HEK293 (cell line): ENCODE measurements at regions not wholly inside any gene's neighbourhood (a gene's known extent, or its start where the extent isn't known, plus 50 kb on each side); places are given as distances from the start of the nearest gene placed in this dataset.

Experiments
- CTCF ChIA-PET: fragments of 350-600 bp; formaldehyde crosslinking; extraction: SDS; loops from one replicate; lab custom pipeline; 2021; ENCODE audit warnings: antibody characterized with exemption; lab: Yijun Ruan, JAX
- POLR2A ChIA-PET: fragments of 300-600 bp; formaldehyde crosslinking; extraction: SDS; loops from one replicate; lab custom pipeline; 2020; ENCODE audit warnings: antibody characterized with exemption, inconsistent platforms; lab: Yijun Ruan, JAX
- H3K27ac ChIP-seq: fragments of 200-500 bp; sonication (Bioruptor generic); 2 replicates; pipeline ENCODE4 v1.5.1; 2014; ENCODE audit warnings: low read depth, low read length, control low read depth, inconsistent platforms; ENCODE audit errors: extremely low read depth
- H3K36me3 ChIP-seq, 2 experiments: fragments of 200-500 bp in 1 of 2; sonication (Bioruptor generic) in 1 of 2; 1 replicate in 1 of 2; 2 replicates in 1 of 2; pipeline ENCODE4 v1.5.1; 2014 to 2017; ENCODE audit warnings: inconsistent platforms in 2 of 2, low read length in 2 of 2; ENCODE audit not compliant: control insufficient read depth in 2 of 2, insufficient read depth in 1 of 2
- H3K4me1 ChIP-seq: fragments of 200-500 bp; sonication (Bioruptor generic); 2 replicates; pipeline ENCODE4 v1.5.1; 2014; ENCODE audit warnings: mild to moderate bottlenecking, low read length, inconsistent platforms; ENCODE audit not compliant: control insufficient read depth, insufficient read depth
- H3K4me3 ChIP-seq: 2 replicates; pipeline ENCODE4 v1.5.1; 2011; ENCODE audit warnings: low read depth, mild to moderate bottlenecking, control low read depth, low read length, moderate library complexity
- H3K9me3 ChIP-seq: fragments of 200-500 bp; sonication (Bioruptor generic); 2 replicates; pipeline ENCODE4 v1.5.1; 2014; ENCODE audit warnings: low read depth, low read length, inconsistent platforms; ENCODE audit not compliant: control insufficient read depth, insufficient read depth
- FEZF1 ChIP-seq: fragments of 450-650 bp; formaldehyde crosslinking; IDR thresholded peaks from 2 replicates; pipeline ENCODE4 v1.5.1; 2016; ENCODE audit warnings: missing biosample characterization, missing genetic modification characterization
- GFI1B ChIP-seq: fragments of 450-650 bp; formaldehyde crosslinking; IDR thresholded peaks from 2 replicates; pipeline ENCODE4 v1.5.1; 2016; ENCODE audit warnings: missing biosample characterization, missing genetic modification characterization
- HOXA7 ChIP-seq: sonication (generic); formaldehyde crosslinking; IDR thresholded peaks from 2 replicates; pipeline ENCODE4 v1.8.1; 2022; ENCODE audit warnings: missing genetic modification reagents, borderline replicate concordance
- KLF1 ChIP-seq: fragments of 450-650 bp; formaldehyde crosslinking; IDR thresholded peaks from 2 replicates; pipeline ENCODE4 v1.5.1; 2016; ENCODE audit warnings: missing biosample characterization, missing genetic modification characterization
- MEIS1 ChIP-seq: sonication (generic); formaldehyde crosslinking; IDR thresholded peaks from 2 replicates; pipeline ENCODE4 v1.8.1; 2022; ENCODE audit warnings: missing genetic modification reagents, mild to moderate bottlenecking, borderline replicate concordance
- OSR2 ChIP-seq: fragments of 450-650 bp; formaldehyde crosslinking; IDR thresholded peaks from 2 replicates; pipeline ENCODE4 v1.5.1; 2016; ENCODE audit warnings: missing biosample characterization, missing genetic modification characterization
- PRDM6 ChIP-seq: fragments of 450-650 bp; formaldehyde crosslinking; IDR thresholded peaks from 2 replicates; pipeline ENCODE4 v1.5.1; 2017; ENCODE audit warnings: missing biosample characterization, missing genetic modification characterization
- SCRT1 ChIP-seq: fragments of 450-650 bp; formaldehyde crosslinking; IDR thresholded peaks from 2 replicates; pipeline ENCODE4 v1.5.1; 2016; ENCODE audit warnings: missing biosample characterization, missing genetic modification characterization, borderline replicate concordance
- SETDB1 ChIP-seq: IDR thresholded peaks from one replicate; pipeline ENCODE4 v1.6.1; 2017; ENCODE audit warnings: mild to moderate bottlenecking, low read length, moderate library complexity, mixed read lengths; ENCODE audit not compliant: insufficient read length
- WT1 ChIP-seq: fragments of 450-650 bp; formaldehyde crosslinking; IDR thresholded peaks from 2 replicates; pipeline ENCODE4 v1.5.1; 2016; ENCODE audit warnings: missing biosample characterization, missing genetic modification characterization
- ZBTB21 ChIP-seq: fragments of 450-650 bp; formaldehyde crosslinking; IDR thresholded peaks from 2 replicates; pipeline ENCODE4 v1.5.1; 2017; ENCODE audit warnings: missing biosample characterization, missing genetic modification characterization
- ZFP3 ChIP-seq: fragments of 450-650 bp; formaldehyde crosslinking; IDR thresholded peaks from 2 replicates; pipeline ENCODE4 v1.5.1; 2016; ENCODE audit warnings: low read depth, missing biosample characterization, missing genetic modification characterization
- ZFP41 ChIP-seq: fragments of 450-650 bp; formaldehyde crosslinking; IDR thresholded peaks from 2 replicates; pipeline ENCODE4 v1.5.1; 2016; ENCODE audit warnings: missing biosample characterization, missing genetic modification characterization, borderline replicate concordance
- ZNF132 ChIP-seq: fragments of 450-650 bp; formaldehyde crosslinking; IDR thresholded peaks from 2 replicates; pipeline ENCODE4 v1.5.1; 2017; ENCODE audit warnings: missing biosample characterization, missing genetic modification characterization, borderline replicate concordance
- ZNF175 ChIP-seq: fragments of 450-650 bp; formaldehyde crosslinking; IDR thresholded peaks from 2 replicates; pipeline ENCODE4 v1.5.1; 2016; ENCODE audit warnings: missing biosample characterization, missing genetic modification characterization
- ZNF184 ChIP-seq: fragments of 450-650 bp; IDR thresholded peaks from 2 replicates; pipeline ENCODE4 v1.5.1; 2018; ENCODE audit warnings: missing biosample characterization, mild to moderate bottlenecking, missing genetic modification characterization
- ZNF354C ChIP-seq: fragments of 450-650 bp; formaldehyde crosslinking; IDR thresholded peaks from 2 replicates; pipeline ENCODE4 v1.5.1; 2016; ENCODE audit warnings: missing biosample characterization, missing genetic modification characterization, low read depth, borderline replicate concordance
- ZNF426 ChIP-seq: fragments of 450-650 bp; formaldehyde crosslinking; IDR thresholded peaks from 2 replicates; pipeline ENCODE4 v1.5.1; 2017; ENCODE audit warnings: missing biosample characterization, missing genetic modification characterization, mild to moderate bottlenecking, inconsistent platforms, moderate library complexity
- ZNF433 ChIP-seq: fragments of 450-650 bp; formaldehyde crosslinking; IDR thresholded peaks from 2 replicates; pipeline ENCODE4 v1.5.1; 2016; ENCODE audit warnings: missing biosample characterization, missing genetic modification characterization, low read depth
- ZNF501 ChIP-seq: fragments of 450-650 bp; formaldehyde crosslinking; IDR thresholded peaks from 2 replicates; pipeline ENCODE4 v1.5.1; 2016; ENCODE audit warnings: missing biosample characterization, missing genetic modification characterization
- ZNF521 ChIP-seq: fragments of 450-650 bp; formaldehyde crosslinking; IDR thresholded peaks from 2 replicates; pipeline ENCODE4 v1.5.1; 2017; ENCODE audit warnings: missing biosample characterization, mild to moderate bottlenecking, missing genetic modification characterization
- ZNF561 ChIP-seq: fragments of 450-650 bp; IDR thresholded peaks from 2 replicates; pipeline ENCODE4 v1.5.1; 2018; ENCODE audit warnings: missing biosample characterization, missing genetic modification characterization, borderline replicate concordance
- ZNF623 ChIP-seq: fragments of 450-650 bp; formaldehyde crosslinking; IDR thresholded peaks from 2 replicates; pipeline ENCODE4 v1.5.1; 2016; ENCODE audit warnings: missing biosample characterization, missing genetic modification characterization
- ZNF747 ChIP-seq: fragments of 450-650 bp; formaldehyde crosslinking; IDR thresholded peaks from 2 replicates; pipeline ENCODE4 v1.5.1; 2016; ENCODE audit warnings: missing biosample characterization, missing genetic modification characterization
- ZNF785 ChIP-seq: fragments of 450-650 bp; formaldehyde crosslinking; IDR thresholded peaks from 2 replicates; pipeline ENCODE4 v1.5.1; 2016; ENCODE audit warnings: missing biosample characterization, missing genetic modification characterization
- ZXDB ChIP-seq: fragments of 450-650 bp; formaldehyde crosslinking; IDR thresholded peaks from 2 replicates; pipeline ENCODE4 v1.5.1; 2016; ENCODE audit warnings: missing biosample characterization, missing genetic modification characterization
- TF ChIP-seq, protein P1 (sequence below): fragments of 450-650 bp; formaldehyde crosslinking; IDR thresholded peaks from 2 replicates; pipeline ENCODE4 v1.5.1; 2016; ENCODE audit warnings: missing biosample characterization, missing genetic modification characterization
- TF ChIP-seq, protein P2 (sequence below): fragments of 450-650 bp; formaldehyde crosslinking; IDR thresholded peaks from 2 replicates; pipeline ENCODE4 v1.5.1; 2017; ENCODE audit warnings: missing biosample characterization, missing genetic modification characterization

- POLR2A ChIA-PET = no interaction called here
- Histone ChIP-seq H3K36me3 (no peaks in the 10 kb centered on the region), H3K9me3 (no peaks in the 10 kb centered on the region), H3K27ac (no peak overlapping the region), H3K4me3 (no peak overlapping the region), H3K4me1 (no peaks in the 10 kb centered on the region)
- CTCF ChIA-PET = no interaction called here
- TF ChIP-seq ZNF175 (tag by site-specific recombination) (no peak), ZFP41 (tag by site-specific recombination) (no peak), MEIS1 (no peak), ZNF561 (tag by site-specific recombination) (no peak), WT1 (tag by site-specific recombination) (no peak), ZNF184 (tag by site-specific recombination) (no peak), ZNF354C (tag by site-specific recombination) (no peak), SETDB1 (no peak), ZBTB21 (no peak), ZNF426 (tag by site-specific recombination) (no peak), ZNF623 (tag by site-specific recombination) (no peak), ZNF521 (tag by site-specific recombination) (no peak), ZXDB (tag by site-specific recombination) (no peak)
- TF ChIP-seq, protein P1, sequence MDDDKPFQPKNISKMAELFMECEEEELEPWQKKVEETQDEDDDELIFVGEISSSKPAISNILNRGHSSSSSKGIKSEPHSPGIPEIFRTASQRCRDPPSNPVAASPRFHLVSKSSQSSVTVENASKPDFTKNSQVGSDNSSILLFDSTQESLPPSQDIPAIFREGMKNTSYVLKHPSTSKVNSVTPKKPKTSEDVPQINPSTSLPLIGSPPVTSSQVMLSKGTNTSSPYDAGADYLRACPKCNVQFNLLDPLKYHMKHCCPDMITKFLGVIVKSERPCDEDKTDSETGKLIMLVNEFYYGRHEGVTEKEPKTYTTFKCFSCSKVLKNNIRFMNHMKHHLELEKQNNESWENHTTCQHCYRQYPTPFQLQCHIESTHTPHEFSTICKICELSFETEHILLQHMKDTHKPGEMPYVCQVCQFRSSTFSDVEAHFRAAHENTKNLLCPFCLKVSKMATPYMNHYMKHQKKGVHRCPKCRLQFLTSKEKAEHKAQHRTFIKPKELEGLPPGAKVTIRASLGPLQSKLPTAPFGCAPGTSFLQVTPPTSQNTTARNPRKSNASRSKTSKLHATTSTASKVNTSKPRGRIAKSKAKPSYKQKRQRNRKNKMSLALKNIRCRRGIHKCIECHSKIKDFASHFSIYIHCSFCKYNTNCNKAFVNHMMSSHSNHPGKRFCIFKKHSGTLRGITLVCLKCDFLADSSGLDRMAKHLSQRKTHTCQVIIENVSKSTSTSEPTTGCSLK (tag by site-specific recombination) = no peak
Measured at GRCh38 chr6:103191391-103192093, 1668.2 kb downstream of the HACE1 start.

DNA sequence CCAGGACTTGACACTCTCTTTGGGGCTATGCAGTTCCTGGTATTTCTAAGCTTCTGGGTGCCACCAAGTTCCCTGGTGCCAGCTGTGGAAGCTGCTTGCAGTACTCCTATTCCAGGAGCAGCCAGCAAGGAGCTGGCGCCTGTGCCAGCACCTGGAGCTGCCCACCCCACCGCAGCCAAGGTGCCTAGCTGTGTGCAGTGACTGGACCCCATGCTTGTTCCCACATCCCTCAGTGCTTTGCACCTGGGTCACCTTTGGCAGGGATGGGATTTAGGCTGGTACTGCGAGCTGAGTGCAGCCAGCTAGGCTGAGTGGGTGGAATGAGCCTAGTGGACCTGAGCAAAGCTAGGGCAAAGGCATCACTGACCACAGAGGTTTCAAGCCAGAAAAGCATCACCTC lies 1674.9 kb downstream of the HACE1 start:
- POLR2A ChIA-PET = no interaction called here
- Histone ChIP-seq H3K36me3 (no peaks in the 10 kb centered on the region), H3K4me1 (no peaks in the 10 kb centered on the region), H3K27ac (no peak overlapping the region), H3K9me3 (no peaks in the 10 kb centered on the region), H3K4me3 (no peak overlapping the region)
- CTCF ChIA-PET = interaction anchor here (0.6 kb wide), 3 partner anchors 34 to 1346 kb away, joined by 3 to 7 read pairs (median 6); no protein-coding TSS in a partner anchor
- TF ChIP-seq, protein P2, sequence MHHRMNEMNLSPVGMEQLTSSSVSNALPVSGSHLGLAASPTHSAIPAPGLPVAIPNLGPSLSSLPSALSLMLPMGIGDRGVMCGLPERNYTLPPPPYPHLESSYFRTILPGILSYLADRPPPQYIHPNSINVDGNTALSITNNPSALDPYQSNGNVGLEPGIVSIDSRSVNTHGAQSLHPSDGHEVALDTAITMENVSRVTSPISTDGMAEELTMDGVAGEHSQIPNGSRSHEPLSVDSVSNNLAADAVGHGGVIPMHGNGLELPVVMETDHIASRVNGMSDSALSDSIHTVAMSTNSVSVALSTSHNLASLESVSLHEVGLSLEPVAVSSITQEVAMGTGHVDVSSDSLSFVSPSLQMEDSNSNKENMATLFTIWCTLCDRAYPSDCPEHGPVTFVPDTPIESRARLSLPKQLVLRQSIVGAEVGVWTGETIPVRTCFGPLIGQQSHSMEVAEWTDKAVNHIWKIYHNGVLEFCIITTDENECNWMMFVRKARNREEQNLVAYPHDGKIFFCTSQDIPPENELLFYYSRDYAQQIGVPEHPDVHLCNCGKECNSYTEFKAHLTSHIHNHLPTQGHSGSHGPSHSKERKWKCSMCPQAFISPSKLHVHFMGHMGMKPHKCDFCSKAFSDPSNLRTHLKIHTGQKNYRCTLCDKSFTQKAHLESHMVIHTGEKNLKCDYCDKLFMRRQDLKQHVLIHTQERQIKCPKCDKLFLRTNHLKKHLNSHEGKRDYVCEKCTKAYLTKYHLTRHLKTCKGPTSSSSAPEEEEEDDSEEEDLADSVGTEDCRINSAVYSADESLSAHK (tag by site-specific recombination) = no peak
- TF ChIP-seq HOXA7 (CRISPR knock-in tag) = no peak
- TF ChIP-seq FEZF1 (tag by site-specific recombination) = no peak
- TF ChIP-seq SCRT1 (tag by site-specific recombination) = no peak
- no peak for TF ChIP-seq ZNF785 (tag by site-specific recombination)
- TF ChIP-seq KLF1 (tag by site-specific recombination) = no peak
- no peak for TF ChIP-seq ZNF501
- TF ChIP-seq ZBTB21 = no peak
- TF ChIP-seq ZFP3 (tag by site-specific recombination) = no peak
- no peak for TF ChIP-seq ZNF747 (tag by site-specific recombination)
- TF ChIP-seq PRDM6 = no peak
- no peak for TF ChIP-seq OSR2
- TF ChIP-seq ZNF433 (tag by site-specific recombination) = no peak
- TF ChIP-seq ZNF132 (tag by site-specific recombination) = no peak
- no peak for TF ChIP-seq GFI1B (tag by site-specific recombination)
